ENCODE measurements at regions not wholly inside any gene's neighbourhood (a gene's known extent, or its start where the extent isn't known, plus 50 kb on each side); places are given as distances from the start of the nearest gene placed in this dataset.

DNA sequence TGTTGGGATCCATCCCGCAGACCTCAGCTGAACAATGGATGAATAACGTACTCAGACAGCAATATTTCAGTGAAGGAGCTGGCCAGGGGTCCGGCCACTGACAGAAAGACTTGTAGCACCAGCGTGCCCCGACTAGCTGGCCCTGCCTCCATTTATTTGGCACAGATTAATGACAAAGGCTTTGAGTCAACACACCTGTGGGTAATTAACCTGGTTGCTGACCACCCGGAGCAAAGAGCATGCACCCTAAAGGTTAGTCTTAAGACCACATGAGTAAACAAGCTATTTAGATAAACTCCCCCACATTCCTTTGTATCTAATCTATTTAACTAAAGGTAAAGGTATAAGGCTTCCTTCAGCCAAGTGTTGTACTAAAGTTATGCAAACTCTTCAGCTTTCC is 868.6 kb downstream of the LRFN5 start:
- TF ChIP-seq CTCF (IDR thresholded peaks at IDR 0.05), result no peak
- TF ChIP-seq EZH2 (IDR thresholded peaks at IDR 0.05; ENCODE audit: borderline replicate concordance, insufficient read depth, low read depth, low read length, poor library complexity, severe bottlenecking), result no peak

All from B cell (primary cell).